Liver (tissue), 8 donors: ENCODE measurements at regions not wholly inside any gene's neighbourhood (a gene's known extent, or its start where the extent isn't known, plus 50 kb on each side); places are given as distances from the start of the nearest gene placed in this dataset.

Source experiments
- DNase-seq: peaks from one replicate; pipeline ENCODE4 v3.0.0-alpha.2; 2017; ENCODE audit warnings: low spot score
- H3K27ac ChIP-seq, 2 donors: one replicate each; pipeline ENCODE4 v1.7.0; 2013; ENCODE audit warnings: inconsistent platforms in 2 of 2, low read length in 2 of 2, control low read depth in 1 of 2, low read depth in 1 of 2, mild to moderate bottlenecking in 1 of 2
- H3K27me3 ChIP-seq, 4 donors: one replicate each; pipeline versions ENCODE4 v1.6.1 to v1.7.0; 2013; ENCODE audit warnings: low read length in 3 of 4, inconsistent platforms in 1 of 4, mild to moderate bottlenecking in 1 of 4, moderate library complexity in 1 of 4; ENCODE audit not compliant: control insufficient read depth in 4 of 4, insufficient read depth in 4 of 4
- H3K36me3 ChIP-seq, 4 donors: one replicate each; pipeline versions ENCODE4 v1.6.1 to v1.7.0; 2013; ENCODE audit warnings: low read length in 3 of 4, mild to moderate bottlenecking in 3 of 4, low read depth in 1 of 4, moderate library complexity in 1 of 4; ENCODE audit not compliant: control insufficient read depth in 4 of 4, insufficient read depth in 3 of 4
- H3K4me1 ChIP-seq, 4 donors: one replicate each; pipeline versions ENCODE4 v1.6.1 to v1.7.0; 2013; ENCODE audit warnings: low read length in 3 of 4, mild to moderate bottlenecking in 3 of 4, moderate library complexity in 1 of 4; ENCODE audit not compliant: control insufficient read depth in 4 of 4, insufficient read depth in 4 of 4
- H3K4me3 ChIP-seq, 3 donors: one replicate each; pipeline versions ENCODE4 v1.6.1 to v1.7.0; 2013; ENCODE audit warnings: low read length in 3 of 3, control low read depth in 1 of 3, low read depth in 1 of 3, mild to moderate bottlenecking in 1 of 3
- H3K9ac ChIP-seq, 2 donors: one replicate each; pipeline ENCODE4 v1.7.0; 2013; ENCODE audit warnings: low read length in 2 of 2, mild to moderate bottlenecking in 2 of 2, moderate library complexity in 2 of 2, control low read depth in 1 of 2, low read depth in 1 of 2
- H3K9me3 ChIP-seq, 4 donors: one replicate each; pipeline versions ENCODE4 v1.6.1 to v1.7.0; 2013; ENCODE audit warnings: low read length in 3 of 4; ENCODE audit not compliant: control insufficient read depth in 4 of 4
- EGR1 ChIP-seq, 2 donors: IDR thresholded peaks; 2 replicates each; pipeline ENCODE4 v1.6.1; 2016 to 2018; ENCODE audit warnings: antibody characterized with exemption in 2 of 2, low read depth in 2 of 2
- FOXA2 ChIP-seq: IDR thresholded peaks from 2 replicates; pipeline ENCODE4 v1.6.1; 2016; ENCODE audit warnings: antibody characterized with exemption
- HNF4A ChIP-seq, 2 donors: conservative IDR thresholded peaks; 2 replicates each; pipeline ENCODE4 v1.6.1; 2016; ENCODE audit warnings: antibody characterized with exemption in 2 of 2, mild to moderate bottlenecking in 2 of 2
- NR2F2 ChIP-seq: IDR thresholded peaks from 2 replicates; pipeline ENCODE4 v1.6.1; 2016; ENCODE audit warnings: antibody characterized with exemption
- RAD21 ChIP-seq, 2 donors: IDR thresholded peaks; 2 replicates each; pipeline ENCODE4 v1.6.1; 2016; ENCODE audit warnings: antibody characterized with exemption in 2 of 2, mild to moderate bottlenecking in 2 of 2
- REST ChIP-seq: IDR thresholded peaks from 2 replicates; pipeline ENCODE4 v1.6.1; 2016; ENCODE audit warnings: antibody characterized with exemption, mild to moderate bottlenecking
- SP1 ChIP-seq: IDR thresholded peaks from 2 replicates; pipeline ENCODE4 v1.6.1; 2018; ENCODE audit warnings: antibody characterized with exemption, mild to moderate bottlenecking
- TAF1 ChIP-seq: conservative IDR thresholded peaks from 2 replicates; pipeline ENCODE4 v1.6.1; 2016; ENCODE audit warnings: antibody characterized with exemption, mild to moderate bottlenecking
- WGBS: extraction: QIAGEN DNeasy Blood & Tissue Kit; methylation state at CpG from one replicate; pipeline ENCODE4 v1.1.7; 2013; 5-methylcytosine and 5-hydroxymethylcytosine counted together
- TF ChIP-seq, protein P1 (sequence below): IDR thresholded peaks from 2 replicates; pipeline ENCODE4 v1.6.1; 2016; ENCODE audit warnings: antibody characterized with exemption
- TF ChIP-seq, protein P2 (sequence below): fragments of 150-350 bp; IDR thresholded peaks from 2 replicates; pipeline ENCODE4 v1.5.1; 2017; ENCODE audit warnings: improper control_type of control experiment, low read depth, low read length; ENCODE audit not compliant: missing input control
- donor health status: healthy.
- donor health status: healthy.
- donor health status: healthy.
- donor health status: healthy.
- donor health status: healthy.

DNA sequence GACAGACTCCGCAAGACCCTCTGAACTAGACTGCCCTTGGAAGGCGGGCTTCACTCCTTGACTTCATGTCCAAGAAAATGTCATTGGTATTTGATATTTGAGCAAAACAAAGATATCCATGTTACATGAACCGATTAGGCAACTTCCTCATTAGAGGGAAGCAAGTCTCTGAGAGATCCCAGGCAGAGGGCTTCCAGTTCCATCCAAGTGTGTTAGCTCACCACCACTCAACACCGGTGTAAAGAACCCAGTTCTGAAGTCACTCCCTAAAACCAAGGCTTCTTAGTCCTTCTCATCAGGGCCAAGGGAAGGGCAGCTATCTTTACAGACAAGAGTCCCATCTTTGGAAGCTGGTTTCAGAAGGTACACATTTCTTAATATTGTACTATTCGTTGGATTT is 87.2 kb upstream of the CDKN3 start (continued):
- TF ChIP-seq REST (no peak), SP1 (no peak), FOXA2 (no peak), EGR1 (IDR thresholded peaks at IDR 0.05; ENCODE audit: low read depth in 2 of 2) (no peak)

DNA sequence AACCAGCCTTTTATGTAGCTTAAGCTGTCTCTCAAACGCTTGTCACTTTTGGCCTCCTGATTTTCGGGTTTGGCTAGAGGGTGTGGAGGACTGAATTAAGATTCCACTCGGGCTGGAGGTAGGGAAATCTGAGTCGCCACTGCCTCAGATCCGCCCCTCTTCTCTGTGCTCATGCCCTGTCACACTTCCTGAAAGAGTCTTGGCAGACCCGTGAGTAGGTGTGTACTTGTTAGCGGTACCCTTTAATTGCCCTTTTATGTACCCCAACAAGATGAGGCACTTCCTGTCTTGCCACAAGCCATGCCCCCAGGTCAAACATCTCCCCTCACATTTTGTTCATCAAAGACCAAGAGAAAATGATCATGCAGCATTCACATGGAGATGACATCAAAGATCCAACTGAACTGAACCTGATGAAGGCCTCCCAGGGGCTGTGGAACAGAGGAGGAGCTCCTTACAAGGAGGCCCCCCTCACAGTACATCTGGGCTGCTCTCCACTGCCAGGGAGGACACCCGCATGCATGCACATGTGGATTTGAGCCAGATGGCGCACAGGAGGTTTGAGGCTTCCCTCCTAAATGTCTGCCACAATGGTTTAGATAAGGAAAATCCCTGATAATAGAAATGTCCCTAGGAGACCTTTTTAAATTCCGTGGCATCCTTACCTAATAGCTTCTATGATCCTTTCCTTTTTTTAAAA is 86.5 kb upstream of the CDKN3 start:
- 82% methylated on average over 10 of the region's 10 CpGs for WGBS

More for the DNA sequence above, 86.5 kb upstream of the CDKN3 start:
- Histone ChIP-seq H3K27me3 (peaks cover 0 to 2% (median 0%) of the 10 kb centered on the region in 4 donors), H3K27ac (no peak overlapping the region), H3K4me3 (no peak overlapping the region), H3K4me1 (no peaks in the 10 kb centered on the region), H3K9ac (no peak overlapping the region), H3K36me3 (no peaks in the 10 kb centered on the region), H3K9me3 (no peaks in the 10 kb centered on the region)
- TF ChIP-seq NR2F2 (no peak), SP1 (no peak), REST (no peak), TAF1 (no peak), RAD21 (IDR thresholded peaks at IDR 0.05) (no peak), HNF4A (conservative IDR thresholded peaks at IDR 0.05) (no peak), FOXA2 (no peak)
- TF ChIP-seq, protein P1, sequence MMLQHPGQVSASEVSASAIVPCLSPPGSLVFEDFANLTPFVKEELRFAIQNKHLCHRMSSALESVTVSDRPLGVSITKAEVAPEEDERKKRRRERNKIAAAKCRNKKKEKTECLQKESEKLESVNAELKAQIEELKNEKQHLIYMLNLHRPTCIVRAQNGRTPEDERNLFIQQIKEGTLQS, result no peak
- TF ChIP-seq, protein P2, sequence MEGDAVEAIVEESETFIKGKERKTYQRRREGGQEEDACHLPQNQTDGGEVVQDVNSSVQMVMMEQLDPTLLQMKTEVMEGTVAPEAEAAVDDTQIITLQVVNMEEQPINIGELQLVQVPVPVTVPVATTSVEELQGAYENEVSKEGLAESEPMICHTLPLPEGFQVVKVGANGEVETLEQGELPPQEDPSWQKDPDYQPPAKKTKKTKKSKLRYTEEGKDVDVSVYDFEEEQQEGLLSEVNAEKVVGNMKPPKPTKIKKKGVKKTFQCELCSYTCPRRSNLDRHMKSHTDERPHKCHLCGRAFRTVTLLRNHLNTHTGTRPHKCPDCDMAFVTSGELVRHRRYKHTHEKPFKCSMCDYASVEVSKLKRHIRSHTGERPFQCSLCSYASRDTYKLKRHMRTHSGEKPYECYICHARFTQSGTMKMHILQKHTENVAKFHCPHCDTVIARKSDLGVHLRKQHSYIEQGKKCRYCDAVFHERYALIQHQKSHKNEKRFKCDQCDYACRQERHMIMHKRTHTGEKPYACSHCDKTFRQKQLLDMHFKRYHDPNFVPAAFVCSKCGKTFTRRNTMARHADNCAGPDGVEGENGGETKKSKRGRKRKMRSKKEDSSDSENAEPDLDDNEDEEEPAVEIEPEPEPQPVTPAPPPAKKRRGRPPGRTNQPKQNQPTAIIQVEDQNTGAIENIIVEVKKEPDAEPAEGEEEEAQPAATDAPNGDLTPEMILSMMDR, result no peak
- DNase-seq, result no peak
